HG03575 (cell line): ENCODE measurements at regions not wholly inside any gene's neighbourhood (a gene's known extent, or its start where the extent isn't known, plus 50 kb on each side); places are given as distances from the start of the nearest gene placed in this dataset.
"Not testable (repeated sequence)": the region's sequence is repeated elsewhere in the genome, so short reads cannot be mapped to it uniquely, and the experiment has no call there.

Experiments used
- ATAC-seq: cut with Tn5 transposase; IDR thresholded peaks from one replicate; pipeline ENCODE4 v1.9.1; 2021; ENCODE audit not compliant: unreplicated experiment, insufficient number of reproducible peaks, low FRiP score; ENCODE audit errors: extremely low read depth

DNA sequence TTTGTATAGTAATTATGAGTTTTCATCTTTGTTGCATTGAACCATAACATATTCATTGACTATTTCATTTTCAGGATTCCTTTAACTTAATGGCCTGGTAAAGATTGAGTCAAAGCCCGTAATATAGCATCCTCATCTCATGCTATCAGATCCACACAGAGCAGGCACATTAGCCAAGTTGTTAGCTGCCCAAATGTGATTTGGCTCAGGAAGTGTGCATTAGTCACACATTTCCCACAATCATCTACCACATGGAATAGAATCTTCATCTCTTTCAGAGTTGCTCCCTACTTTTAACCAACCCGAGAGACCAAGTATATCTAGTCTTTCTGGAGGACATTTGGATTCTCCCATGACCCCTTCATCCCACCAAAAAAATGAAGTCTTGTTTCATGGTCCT lies 481.0 kb upstream of the PTGER4 start:
- no peak for ATAC-seq

- ATAC-seq, result not testable (repeated sequence)
Observed at GRCh38 chr5:40195574-40195973, 484.1 kb upstream of the PTGER4 start.

DNA sequence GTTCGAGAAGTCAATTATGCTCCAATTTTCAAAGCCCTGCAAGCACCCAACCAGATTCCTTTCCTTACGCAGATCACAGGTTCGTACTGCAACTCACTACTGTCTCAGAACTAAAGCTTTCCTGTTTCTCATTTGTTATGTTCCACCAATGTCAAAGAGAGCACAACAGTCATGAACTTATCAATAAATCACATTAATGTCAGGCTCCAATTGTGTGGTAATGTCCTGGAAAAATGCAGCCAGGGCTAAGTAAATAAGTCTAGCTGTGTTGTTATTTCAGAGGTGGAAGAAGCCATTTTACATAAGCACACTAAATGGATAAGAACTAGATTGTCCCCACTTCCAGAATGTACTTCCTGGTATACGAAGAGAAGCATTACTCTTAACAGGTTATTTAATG lies 488.6 kb upstream of the PTGER4 start:
- no peak for ATAC-seq

DNA sequence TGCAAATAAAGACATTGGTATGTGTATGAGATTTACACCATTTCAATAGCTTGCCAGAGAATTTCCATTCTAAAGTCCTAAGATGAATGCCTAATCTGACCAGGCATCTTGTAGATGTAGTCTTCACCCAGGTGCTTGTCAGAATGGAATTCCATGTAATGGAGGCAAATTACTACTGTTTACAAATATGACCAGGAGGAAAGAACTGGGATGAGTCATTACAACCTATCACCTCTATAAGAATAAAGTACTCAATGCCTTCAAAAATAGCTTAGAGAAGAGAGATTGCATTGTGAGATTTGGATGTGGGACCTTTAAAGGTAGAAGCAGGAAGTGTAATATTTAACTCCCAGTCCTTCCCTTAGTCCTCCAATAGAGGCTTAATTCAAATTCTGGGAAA lies 507.0 kb upstream of the PTGER4 start:
- ATAC-seq, result no peak

DNA sequence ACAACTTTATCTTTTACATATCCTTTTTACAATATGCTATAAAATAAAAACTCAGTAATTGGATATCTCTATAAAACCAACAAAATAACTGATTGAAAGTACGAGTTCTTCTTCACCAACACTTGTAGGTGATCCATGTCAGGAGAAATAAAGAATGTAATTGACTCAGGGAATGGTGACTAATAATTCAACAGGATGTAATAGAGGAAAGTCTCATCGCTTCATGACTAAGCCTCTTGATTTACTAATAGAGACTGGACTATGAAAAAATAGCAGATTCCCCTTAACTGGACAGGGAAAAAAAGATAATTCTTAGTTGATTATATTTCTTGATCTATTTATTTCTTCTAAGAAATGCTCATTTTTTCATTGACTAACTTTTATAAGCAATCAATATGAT lies 507.7 kb upstream of the PTGER4 start:
- no peak for ATAC-seq

DNA sequence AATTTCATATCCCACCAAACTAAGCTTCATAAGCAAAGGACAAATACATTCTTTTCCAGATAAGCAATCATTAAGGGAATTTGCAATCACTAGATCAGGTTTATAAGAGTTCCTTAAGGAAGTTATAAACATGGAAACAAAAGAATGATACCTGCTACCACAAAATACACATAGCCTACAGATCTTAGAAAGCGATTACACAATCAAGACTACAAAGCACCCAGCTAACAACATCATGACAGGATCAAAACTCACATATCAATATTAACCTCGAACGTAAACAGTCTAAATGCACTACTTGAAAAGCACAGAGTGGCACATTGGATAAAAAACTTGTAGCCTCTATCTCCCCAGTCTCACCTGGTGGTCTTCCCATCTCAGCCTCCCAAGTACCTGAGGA lies 512.4 kb upstream of the PTGER4 start:
- ATAC-seq, result no peak

DNA sequence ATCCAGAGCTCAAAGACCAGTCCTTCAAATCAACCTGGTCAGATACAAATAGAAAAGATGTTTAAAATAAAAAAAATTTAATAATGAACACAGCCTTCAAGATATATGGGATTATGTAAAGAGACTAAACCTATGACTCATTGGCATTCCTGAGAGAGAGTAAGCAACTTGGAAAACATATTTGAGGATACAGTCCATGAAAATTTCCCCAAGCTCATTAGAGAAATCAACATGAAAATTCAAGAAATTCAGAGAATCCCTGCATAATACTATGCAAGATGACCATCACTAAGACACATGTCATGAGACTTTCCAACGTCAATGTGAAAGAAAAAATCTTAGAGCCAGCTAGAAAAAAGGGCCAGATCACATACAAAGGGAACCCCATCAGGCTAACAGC lies 512.9 kb upstream of the PTGER4 start:
- no peak for ATAC-seq

DNA sequence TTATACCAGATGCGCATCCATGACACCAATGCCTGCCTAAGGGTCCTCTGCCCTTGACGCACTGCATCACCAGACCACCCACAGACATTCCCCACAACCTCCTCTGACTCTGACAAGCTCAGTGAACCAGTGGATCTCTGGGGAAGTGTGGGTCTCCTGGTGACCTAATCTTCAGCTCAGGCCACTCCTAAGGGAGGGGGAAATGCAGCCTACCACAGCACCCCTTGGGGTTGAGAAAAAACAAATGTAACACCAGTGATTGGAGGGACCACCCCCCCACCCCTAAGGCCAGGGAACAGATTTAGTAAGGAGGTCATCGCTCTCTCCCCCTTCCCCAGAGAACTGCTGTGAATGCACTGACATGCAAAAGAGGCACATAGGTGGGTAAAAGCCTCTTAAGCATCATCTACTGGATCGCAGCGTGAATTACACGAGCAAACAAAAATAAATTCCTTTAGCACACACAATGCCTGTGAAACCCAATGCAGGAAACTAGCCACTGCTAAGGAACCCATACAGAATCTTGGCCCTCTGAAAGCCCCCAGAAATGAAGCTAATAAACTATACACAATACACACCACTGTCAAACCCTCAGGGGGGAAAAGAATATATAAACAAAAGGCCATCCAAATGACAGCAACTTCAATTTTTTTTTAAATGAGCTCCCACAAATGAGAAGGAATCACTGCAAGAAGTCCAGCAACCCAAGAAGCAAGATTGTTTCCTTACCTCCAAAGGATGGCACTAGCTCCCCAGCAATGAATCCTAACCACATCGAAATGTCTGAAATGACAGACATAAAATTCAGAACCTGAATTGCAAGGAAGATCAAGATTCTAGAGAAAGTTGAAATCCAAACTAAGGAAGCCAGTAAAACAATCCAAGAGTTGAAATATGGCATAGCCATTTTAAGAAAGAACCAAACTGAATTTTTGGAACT lies 513.7 kb upstream of the PTGER4 start:
- no peak for ATAC-seq

- ATAC-seq, result no peak
Observed at GRCh38 chr5:40165106-40165788, 514.5 kb upstream of the PTGER4 start.

DNA sequence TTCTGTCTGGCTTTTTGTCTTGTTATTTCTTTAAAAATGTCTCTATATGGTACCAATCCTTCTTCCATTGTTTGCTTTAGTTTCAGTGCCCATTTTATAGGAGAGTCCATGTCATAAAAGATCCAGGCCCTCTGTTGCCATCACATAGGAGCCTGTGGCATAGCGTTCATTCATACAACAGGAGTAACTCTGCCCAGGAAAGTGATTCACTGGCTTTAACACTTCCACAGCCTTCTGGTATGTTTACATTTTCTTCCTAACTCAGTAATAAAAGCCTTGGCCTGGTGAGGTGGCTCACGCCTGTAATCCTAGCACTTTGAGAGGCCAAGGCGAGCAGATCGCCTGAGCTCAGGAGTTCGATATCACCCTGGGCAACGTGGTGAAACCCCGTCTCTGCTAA lies 519.3 kb upstream of the PTGER4 start:
- no peak for ATAC-seq

GRCh38 chr5:40154194-40154593 lies 525.5 kb upstream of the PTGER4 start:
- ATAC-seq, result no peak

GRCh38 chr5:40150896-40151295 lies 528.8 kb upstream of the PTGER4 start:
- ATAC-seq, result no peak

DNA sequence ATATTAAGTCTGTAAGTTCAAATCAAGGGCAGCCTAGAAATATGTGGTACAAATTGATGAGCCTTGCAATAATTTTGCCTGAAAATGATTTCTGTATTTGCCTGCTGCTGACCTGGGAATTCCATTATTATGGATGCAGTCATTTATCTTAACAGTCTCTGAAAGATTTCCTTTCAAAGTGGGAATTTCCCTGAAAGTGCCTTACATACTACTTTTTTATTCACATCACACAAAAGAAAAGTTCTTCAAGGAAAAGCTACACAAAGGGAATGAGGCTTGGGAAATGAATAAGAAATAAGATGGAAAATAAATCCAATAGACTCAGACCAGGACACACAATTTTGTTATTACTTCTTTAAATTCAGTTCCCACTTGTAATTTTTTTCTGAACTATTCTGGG lies 537.8 kb upstream of the PTGER4 start:
- ATAC-seq, result no peak

DNA sequence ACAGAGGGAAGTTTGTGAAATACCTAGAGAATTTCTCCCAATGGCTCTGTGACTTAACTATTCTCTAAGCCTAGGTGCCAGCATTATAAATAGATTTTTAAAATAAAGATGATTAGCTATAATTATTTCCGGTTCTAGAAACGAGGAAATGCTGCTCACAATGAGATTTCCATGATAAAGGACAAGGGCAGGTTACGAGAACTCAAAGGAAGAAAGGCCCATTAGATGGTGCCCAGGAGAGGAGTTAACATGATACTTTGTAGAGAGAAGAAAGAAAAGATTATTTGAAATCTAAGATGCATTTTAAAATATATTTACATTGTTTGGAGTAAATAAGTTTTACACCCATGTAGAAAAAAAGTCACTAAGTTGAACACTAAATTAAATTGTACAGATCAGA lies 538.3 kb upstream of the PTGER4 start:
- ATAC-seq, result no peak

- no peak for ATAC-seq
Observed at GRCh38 chr5:40137223-40137622, 542.5 kb upstream of the PTGER4 start.

GRCh38 chr5:40134883-40135520 lies 544.7 kb upstream of the PTGER4 start:
- ATAC-seq, result no peak

- no peak for ATAC-seq
Observed at GRCh38 chr5:40124367-40124766, 555.3 kb upstream of the PTGER4 start.

- no peak for ATAC-seq
Observed at GRCh38 chr5:40121236-40121635, 558.5 kb upstream of the PTGER4 start.

GRCh38 chr5:40112875-40113274 lies 566.8 kb upstream of the PTGER4 start:
- no peak for ATAC-seq

GRCh38 chr5:40111036-40111435 lies 568.7 kb upstream of the PTGER4 start:
- ATAC-seq, result not testable (repeated sequence)
